ENCODE measurements at regions not wholly inside any gene's neighbourhood (a gene's known extent, or its start where the extent isn't known, plus 50 kb on each side); places are given as distances from the start of the nearest gene placed in this dataset.

DNA sequence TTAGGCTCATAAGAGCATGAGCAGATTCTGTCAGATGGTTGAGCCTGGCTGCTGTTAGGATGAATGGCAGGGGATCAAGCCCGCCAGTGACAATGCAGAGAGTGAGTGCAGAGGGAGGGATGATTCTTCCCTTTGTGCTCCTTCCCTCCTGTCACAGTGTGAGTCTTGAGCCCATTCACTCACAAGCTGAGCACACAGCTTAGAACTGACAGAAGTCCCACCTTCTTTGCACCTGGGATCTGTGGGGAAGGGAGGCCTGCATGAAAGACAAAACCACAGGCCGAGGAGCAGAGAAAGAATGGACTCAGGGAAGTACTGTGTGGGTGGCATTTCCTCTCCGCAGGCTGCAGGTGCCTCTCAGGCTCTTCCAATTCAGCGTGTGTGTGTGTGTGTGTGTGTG lies 160.6 kb downstream of the KCNA5 start:
- no peak for DNase-seq
- intact Hi-C loops (cut with DNase I; ENCODE audit: low total_unique reads), result no loop called here
- in situ Hi-C loops (cut with MboI; ENCODE audit: low sequenced_read_pairs in 4 of 4), result loop anchor here in 3 of 4 donors (10.0 to 25.0 kb wide), 2 partner anchors 233 to 241 kb away; partner anchors contain the start of gene NTF3 (in 1 of the 3)

DNA sequence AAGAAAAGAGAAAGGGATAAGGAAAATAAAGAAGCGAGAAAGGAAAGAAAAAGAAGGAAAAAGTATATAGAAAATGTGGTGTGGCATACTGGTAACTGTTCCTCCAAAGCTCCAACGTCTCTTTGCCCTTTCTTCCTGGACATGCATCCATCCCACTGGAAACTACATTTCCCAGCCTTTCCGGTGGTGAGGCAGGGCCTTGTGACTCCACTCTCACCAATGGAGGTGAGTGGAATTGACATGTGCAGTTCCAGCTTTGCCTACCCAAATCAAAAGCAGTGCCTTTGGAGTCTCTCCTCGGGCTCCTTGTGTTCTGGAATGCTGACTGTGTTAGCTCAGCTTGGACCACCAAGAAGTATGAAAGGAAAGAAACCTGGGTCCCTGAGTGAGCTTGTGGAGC lies 161.2 kb downstream of the KCNA5 start:
- in situ Hi-C loops (cut with MboI; ENCODE audit: low sequenced_read_pairs in 4 of 4) (loop anchor here in 3 of 4 donors (10.0 to 25.0 kb wide), 2 partner anchors 232 to 240 kb away; partner anchors contain the start of gene NTF3 (in 1 of the 3)), intact Hi-C loops (cut with DNase I; ENCODE audit: low total_unique reads) (no loop called here)
- Histone ChIP-seq H3K9me3 (no peaks in the 10 kb centered on the region), H3K36me3 (no peaks in the 10 kb centered on the region), H3K27ac (no peak overlapping the region), H3K4me1 (peaks cover 0 to 5% of the 10 kb centered on the region in 2 donors), H3K27me3 (no peaks in the 10 kb centered on the region), H3K4me3 (no peak overlapping the region)
- no peak for DNase-seq
- ATAC-seq, result no peak
- TF ChIP-seq, protein P1, sequence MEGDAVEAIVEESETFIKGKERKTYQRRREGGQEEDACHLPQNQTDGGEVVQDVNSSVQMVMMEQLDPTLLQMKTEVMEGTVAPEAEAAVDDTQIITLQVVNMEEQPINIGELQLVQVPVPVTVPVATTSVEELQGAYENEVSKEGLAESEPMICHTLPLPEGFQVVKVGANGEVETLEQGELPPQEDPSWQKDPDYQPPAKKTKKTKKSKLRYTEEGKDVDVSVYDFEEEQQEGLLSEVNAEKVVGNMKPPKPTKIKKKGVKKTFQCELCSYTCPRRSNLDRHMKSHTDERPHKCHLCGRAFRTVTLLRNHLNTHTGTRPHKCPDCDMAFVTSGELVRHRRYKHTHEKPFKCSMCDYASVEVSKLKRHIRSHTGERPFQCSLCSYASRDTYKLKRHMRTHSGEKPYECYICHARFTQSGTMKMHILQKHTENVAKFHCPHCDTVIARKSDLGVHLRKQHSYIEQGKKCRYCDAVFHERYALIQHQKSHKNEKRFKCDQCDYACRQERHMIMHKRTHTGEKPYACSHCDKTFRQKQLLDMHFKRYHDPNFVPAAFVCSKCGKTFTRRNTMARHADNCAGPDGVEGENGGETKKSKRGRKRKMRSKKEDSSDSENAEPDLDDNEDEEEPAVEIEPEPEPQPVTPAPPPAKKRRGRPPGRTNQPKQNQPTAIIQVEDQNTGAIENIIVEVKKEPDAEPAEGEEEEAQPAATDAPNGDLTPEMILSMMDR (IDR thresholded peaks at IDR 0.05 in 4 of 5, conservative IDR thresholded peaks at IDR 0.05 in 1 of 5), result no peak
- no peak for TF ChIP-seq POLR2A (IDR thresholded peaks at IDR 0.05)

More for the DNA sequence above, 160.6 kb downstream of the KCNA5 start:
- no peak overlapping the region for H3K4me3 ChIP-seq
- no peak for ATAC-seq
- no peaks in the 10 kb centered on the region for H3K27me3 ChIP-seq
- no peak overlapping the region for H3K27ac ChIP-seq
- no peaks in the 10 kb centered on the region for H3K36me3 ChIP-seq
- H3K9me3 ChIP-seq, result no peaks in the 10 kb centered on the region
- TF ChIP-seq POLR2A (IDR thresholded peaks at IDR 0.05), result no peak
- TF ChIP-seq, protein P1 (IDR thresholded peaks at IDR 0.05 in 4 of 5, conservative IDR thresholded peaks at IDR 0.05 in 1 of 5), result no peak
- peaks cover 0 to 5% of the 10 kb centered on the region in 2 donors for H3K4me1 ChIP-seq

DNA sequence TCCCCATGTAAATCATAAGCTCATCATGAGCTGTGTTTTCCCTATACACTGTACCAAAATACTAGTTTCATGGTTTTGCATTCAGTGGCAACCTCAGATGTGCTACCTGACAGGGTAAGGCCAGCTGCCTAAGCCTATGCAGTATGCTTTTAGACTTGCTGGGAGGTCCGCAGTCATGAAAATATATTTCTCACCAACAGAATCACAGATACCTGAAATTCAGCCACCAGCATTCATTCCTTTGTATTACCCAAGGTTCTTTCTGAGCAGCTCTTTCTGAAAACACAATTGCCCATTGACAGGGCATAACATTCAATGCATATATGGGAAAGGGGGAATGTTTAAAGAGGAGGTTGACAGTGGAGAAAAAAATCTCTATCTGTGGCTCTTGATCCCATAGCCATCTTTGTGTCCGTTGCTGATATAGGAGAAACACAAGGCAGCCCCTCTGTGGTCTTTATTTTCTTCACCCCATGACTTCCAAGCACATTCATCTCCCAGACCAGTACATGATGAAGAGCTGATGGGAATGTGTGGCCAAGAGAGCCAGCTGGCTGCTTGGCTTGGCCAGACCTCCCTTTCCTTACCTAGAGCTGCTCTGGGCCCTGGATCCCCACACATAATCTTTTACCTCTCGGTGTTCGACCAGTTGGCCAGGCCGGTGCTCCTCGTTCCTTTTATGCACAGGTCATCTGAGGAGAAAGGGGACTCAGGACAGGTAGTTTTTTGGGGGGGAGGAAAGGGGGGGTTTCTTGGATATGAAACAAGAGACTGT lies 162.9 kb downstream of the KCNA5 start:
- intact Hi-C loops (cut with DNase I; ENCODE audit: low total_unique reads), result no loop called here
- in situ Hi-C loops (cut with MboI; ENCODE audit: low sequenced_read_pairs in 4 of 4), result loop anchor here in 3 of 4 donors (10.0 to 25.0 kb wide), 2 partner anchors 231 to 238 kb away; partner anchors contain the start of gene NTF3 (in 1 of the 3)
- Histone ChIP-seq H3K9me3 (no peaks in the 10 kb centered on the region), H3K27me3 (no peaks in the 10 kb centered on the region), H3K27ac (no peak overlapping the region), H3K36me3 (no peaks in the 10 kb centered on the region), H3K4me3 (no peak overlapping the region), H3K4me1 (no peaks in the 10 kb centered on the region)
- TF ChIP-seq, protein P1 (IDR thresholded peaks at IDR 0.05 in 4 of 5, conservative IDR thresholded peaks at IDR 0.05 in 1 of 5), result no peak
- no peak for TF ChIP-seq POLR2A (IDR thresholded peaks at IDR 0.05)
- DNase-seq (no peak), ATAC-seq (no peak)

DNA sequence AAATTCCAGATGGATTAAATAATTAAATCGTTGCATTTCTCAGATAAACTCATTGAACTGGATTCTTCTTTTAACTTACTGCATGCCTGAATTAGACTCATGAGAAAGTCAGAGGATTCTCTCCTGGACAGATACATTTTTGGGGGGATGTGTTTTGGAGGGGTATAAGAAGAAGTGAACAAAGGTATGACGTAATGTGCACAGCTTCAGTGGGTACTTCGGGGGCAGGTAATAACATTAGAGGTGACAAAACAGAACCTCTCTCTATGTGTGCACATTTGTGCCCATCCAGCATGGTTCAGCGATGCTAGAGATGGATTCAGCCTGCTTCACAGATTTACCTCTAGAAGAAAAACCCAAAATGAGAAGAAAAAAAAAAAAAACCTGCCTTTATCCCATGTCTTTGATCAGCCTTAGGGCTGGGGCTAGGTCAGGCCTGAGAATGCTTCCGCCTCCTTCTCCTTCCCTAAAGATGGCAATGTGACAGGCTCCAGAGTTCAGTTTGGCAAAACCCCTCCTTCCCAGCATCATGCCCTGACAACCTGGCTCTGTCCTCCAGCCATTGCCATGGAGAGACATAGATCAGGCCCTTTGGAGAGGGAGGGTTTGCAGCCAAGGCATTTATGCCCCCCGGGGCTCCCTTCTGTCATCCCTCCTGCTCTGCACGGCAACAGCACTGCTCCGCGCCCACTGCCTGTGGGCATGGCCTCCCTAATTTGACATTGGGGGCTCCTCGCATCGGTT lies 166.7 kb downstream of the KCNA5 start:
- DNase-seq (no peak), ATAC-seq (no peak)
- TF ChIP-seq POLR2A (IDR thresholded peaks at IDR 0.05), result no peak
- TF ChIP-seq, protein P1 (IDR thresholded peaks at IDR 0.05 in 4 of 5, conservative IDR thresholded peaks at IDR 0.05 in 1 of 5), result no peak
- H3K4me1 ChIP-seq, result peaks cover 10 to 13% of the 10 kb centered on the region in 2 donors
- in situ Hi-C loops (cut with MboI; ENCODE audit: low sequenced_read_pairs in 4 of 4) (loop anchor here in 1 of 4 donors (25.0 kb wide), 1 partner anchor 227 kb away; the partner anchor contains the start of gene NTF3), intact Hi-C loops (cut with DNase I; ENCODE audit: low total_unique reads) (no loop called here)
- H3K36me3 ChIP-seq, result no peaks in the 10 kb centered on the region
- no peaks in the 10 kb centered on the region for H3K9me3 ChIP-seq
- H3K27ac ChIP-seq, result no peak overlapping the region
- H3K27me3 ChIP-seq, result no peaks in the 10 kb centered on the region
- no peak overlapping the region for H3K4me3 ChIP-seq

Data from gastrocnemius medialis (tissue), 4 donors.